BJ (cell line): ENCODE measurements at regions not wholly inside any gene's neighbourhood (a gene's known extent, or its start where the extent isn't known, plus 50 kb on each side); places are given as distances from the start of the nearest gene placed in this dataset.

Source experiments
- CTCF ChIA-PET: fragments of 350-600 bp; formaldehyde crosslinking; extraction: SDS; loops from one replicate; lab custom pipeline; 2021; ENCODE audit warnings: antibody characterized with exemption, inconsistent platforms; lab: Yijun Ruan, JAX
- POLR2A ChIA-PET: fragments of 300-600 bp; sonication (Branson Sonifier 250); formaldehyde crosslinking; extraction: SDS; loops from one replicate; lab custom pipeline; 2021; ENCODE audit warnings: antibody characterized with exemption; lab: Charles Lee
- DNase-seq: peaks from one replicate; pipeline ENCODE4 v3.0.0-alpha.2; 2011; ENCODE audit warnings: low read depth
- H3K27me3 ChIP-seq: 2 replicates; pipeline ENCODE4 v1.6.0; 2011; ENCODE audit warnings: low read length; ENCODE audit not compliant: control insufficient read depth, insufficient read depth
- H3K36me3 ChIP-seq: 2 replicates; pipeline ENCODE4 v1.5.1; 2011; ENCODE audit warnings: low read length; ENCODE audit not compliant: control insufficient read depth, insufficient read depth
- H3K4me3 ChIP-seq: 2 replicates; pipeline ENCODE4 v1.5.1; 2011; ENCODE audit warnings: low read depth, mild to moderate bottlenecking, control low read depth, low read length
- CTCF ChIP-seq: IDR thresholded peaks from 2 replicates; pipeline ENCODE4 v1.5.1; 2011; ENCODE audit warnings: low read depth, mild to moderate bottlenecking, control low read depth, inconsistent platforms, low read length, moderate library complexity; ENCODE audit not compliant: insufficient read depth

DNA sequence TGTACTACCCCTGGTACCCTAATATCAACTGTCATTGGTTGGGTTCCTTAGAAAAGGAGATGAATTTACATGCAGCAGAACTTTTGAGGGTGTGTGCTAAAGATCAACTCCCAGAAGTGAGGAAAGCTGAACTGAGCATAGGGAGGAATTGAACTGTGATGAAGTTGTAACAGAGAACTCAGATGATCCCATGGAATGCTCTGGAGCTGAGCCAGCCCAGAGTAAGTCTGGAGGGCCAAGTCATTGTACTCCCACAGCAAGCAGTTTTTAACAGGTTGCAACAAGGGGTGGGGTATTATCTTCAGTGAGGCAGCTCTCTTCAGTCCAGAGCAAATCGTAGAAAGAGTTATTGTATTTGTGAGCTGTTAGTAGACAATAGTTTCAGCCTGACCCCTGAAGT is 572.3 kb downstream of the PYDC2 start:
- Histone ChIP-seq H3K4me3 (no peak overlapping the region), H3K36me3 (no peaks in the 10 kb centered on the region), H3K27me3 (no peaks in the 10 kb centered on the region)
- TF ChIP-seq CTCF: no peak
- ChIA-PET CTCF (interaction anchor here (0.5 kb wide), 1 partner anchor 161 kb away, joined by 3 read pairs; no protein-coding TSS in a partner anchor), POLR2A (no interaction called here)
- no peak for DNase-seq

- H3K4me3 ChIP-seq: no peak overlapping the region
- ChIA-PET CTCF (no interaction called here), POLR2A (no interaction called here)
- no peak for TF ChIP-seq CTCF
- H3K36me3 ChIP-seq: no peaks in the 10 kb centered on the region
- H3K27me3 ChIP-seq: no peaks in the 10 kb centered on the region
- no peak for DNase-seq
These were observed 577.8 kb downstream of the PYDC2 start for GRCh38 chr3:192038726-192039125.

DNA sequence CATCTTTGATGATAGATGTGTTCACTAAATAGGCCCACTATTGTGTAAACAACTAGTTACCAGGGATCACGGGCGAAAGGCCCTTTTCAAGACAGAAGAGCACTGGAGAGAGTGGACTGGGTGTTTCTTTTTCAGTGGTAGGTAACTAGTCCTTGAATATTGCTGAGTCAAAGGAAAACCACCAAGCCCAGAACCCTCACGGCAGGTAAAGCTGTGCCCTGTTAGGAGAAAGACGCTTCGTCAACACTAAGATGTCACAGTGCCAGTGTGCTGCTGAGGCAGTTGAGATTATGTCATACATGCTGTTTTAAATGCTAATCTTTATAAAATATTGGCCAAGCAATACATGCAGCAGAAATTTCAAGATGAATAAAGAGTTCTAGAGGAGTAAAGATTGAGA is 578.6 kb downstream of the PYDC2 start:
- ChIA-PET POLR2A (no interaction called here), CTCF (no interaction called here)
- H3K27me3 ChIP-seq: no peaks in the 10 kb centered on the region
- no peak overlapping the region for H3K4me3 ChIP-seq
- H3K36me3 ChIP-seq: no peaks in the 10 kb centered on the region
- no peak for TF ChIP-seq CTCF
- DNase-seq: no peak

DNA sequence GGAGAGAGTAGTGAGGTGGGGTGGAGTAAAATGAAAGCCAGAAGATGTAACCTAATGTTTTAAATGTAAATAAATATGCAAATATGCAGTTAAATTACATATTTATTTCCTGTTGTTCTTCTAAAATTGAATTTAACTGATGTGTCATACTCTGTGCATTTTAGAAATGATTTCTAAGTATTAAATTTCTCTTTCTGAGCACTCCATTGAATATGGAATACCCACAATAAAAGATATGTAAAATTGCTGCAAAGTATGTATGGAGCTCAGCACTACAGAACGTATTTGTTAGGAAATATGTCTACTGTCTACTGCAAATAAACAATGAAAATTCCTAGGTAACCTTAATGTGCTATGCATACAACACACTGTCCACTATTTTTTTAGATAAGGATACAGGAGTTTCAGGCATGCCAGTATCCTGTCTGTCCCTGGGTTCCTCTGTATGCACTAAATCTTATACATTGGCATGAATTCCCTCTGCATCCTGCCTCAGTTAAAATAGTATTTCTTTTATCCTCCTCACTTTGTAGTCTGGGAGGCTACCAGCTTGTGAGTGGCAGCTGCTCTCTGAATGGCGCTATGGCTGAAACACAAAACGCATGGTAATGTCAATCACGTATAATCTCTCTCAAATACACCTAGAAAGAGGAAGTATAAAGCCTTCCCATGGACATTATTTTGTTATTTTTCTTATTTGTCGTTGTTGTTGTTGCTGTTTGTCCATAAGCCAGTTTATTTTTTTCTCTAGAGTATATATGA is 579.5 kb downstream of the PYDC2 start:
- DNase-seq: no peak
- ChIA-PET POLR2A (no interaction called here), CTCF (no interaction called here)
- no peak for TF ChIP-seq CTCF
- Histone ChIP-seq H3K27me3 (no peaks in the 10 kb centered on the region), H3K4me3 (no peak overlapping the region), H3K36me3 (no peaks in the 10 kb centered on the region)

DNA sequence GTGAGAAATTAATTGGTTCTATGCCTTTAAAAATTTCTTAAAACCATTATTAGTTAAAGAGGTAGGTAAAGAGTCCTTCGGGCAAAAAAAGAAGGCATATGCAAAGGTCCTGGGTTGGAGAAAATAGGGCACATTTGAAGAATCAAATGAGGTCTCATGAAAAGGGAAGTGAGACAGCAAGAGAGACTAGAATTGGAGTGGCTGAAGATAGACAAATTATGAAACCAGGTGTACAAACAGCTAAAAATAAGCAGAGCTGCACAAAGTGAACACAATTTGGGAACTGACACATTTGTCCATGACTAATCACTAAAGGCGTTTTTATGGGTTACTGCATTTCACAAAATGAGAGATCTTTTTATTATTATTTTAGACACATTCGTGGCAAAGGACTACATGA is 581.2 kb downstream of the PYDC2 start:
- TF ChIP-seq CTCF: no peak
- H3K36me3 ChIP-seq: no peaks in the 10 kb centered on the region
- DNase-seq: no peak
- ChIA-PET CTCF (no interaction called here), POLR2A (no interaction called here)
- H3K27me3 ChIP-seq: no peaks in the 10 kb centered on the region
- no peak overlapping the region for H3K4me3 ChIP-seq
